Endodermal cell (in vitro differentiated cells): ENCODE measurements at regions not wholly inside any gene's neighbourhood (a gene's known extent, or its start where the extent isn't known, plus 50 kb on each side); places are given as distances from the start of the nearest gene placed in this dataset.

Experiments used
- DNase-seq: peaks from one replicate; pipeline ENCODE4 v3.0.0-alpha.2; 2017
- H3K27ac ChIP-seq: 2 replicates; pipeline ENCODE4 v1.5.1; 2013; ENCODE audit warnings: mild to moderate bottlenecking, low read depth, low read length, moderate library complexity
- H3K27me3 ChIP-seq: 2 replicates; pipeline ENCODE4 v1.6.1; 2013; ENCODE audit warnings: mild to moderate bottlenecking, low read length, moderate library complexity; ENCODE audit not compliant: insufficient read depth, control insufficient read depth, poor library complexity, severe bottlenecking
- H3K36me3 ChIP-seq: 2 replicates; pipeline ENCODE4 v1.7.0; 2013; ENCODE audit warnings: mild to moderate bottlenecking, low read length, moderate library complexity; ENCODE audit not compliant: control insufficient read depth, insufficient read depth
- H3K4me1 ChIP-seq: one replicate; pipeline ENCODE4 v1.7.0; 2013; ENCODE audit warnings: low read length; ENCODE audit not compliant: control insufficient read depth, insufficient read depth
- H3K4me3 ChIP-seq: 2 replicates; pipeline ENCODE4 v1.5.1; 2013; ENCODE audit warnings: mild to moderate bottlenecking, low read length, moderate library complexity
- H3K9ac ChIP-seq: 2 replicates; pipeline ENCODE4 v1.6.1; 2013; ENCODE audit warnings: mild to moderate bottlenecking, low read length, moderate library complexity; ENCODE audit not compliant: poor library complexity, severe bottlenecking; ENCODE audit errors: extremely low read depth
- H3K9me3 ChIP-seq: 2 replicates; pipeline ENCODE4 v1.6.1; 2013; ENCODE audit warnings: mild to moderate bottlenecking, low read length, moderate library complexity; ENCODE audit not compliant: control insufficient read depth
- H3K27ac Mint-ChIP-seq: 2 replicates; pipeline ENCODE4 v1.8.0; 2020; ENCODE audit warnings: mixed read lengths
- H3K27me3 Mint-ChIP-seq: 2 replicates; pipeline ENCODE4 v1.8.0; 2021; ENCODE audit warnings: mild to moderate bottlenecking, mixed read lengths; ENCODE audit not compliant: insufficient read depth
- H3K36me3 Mint-ChIP-seq: 2 replicates; pipeline ENCODE4 v1.8.0; 2020; ENCODE audit warnings: low read depth, mixed read lengths
- H3K4me1 Mint-ChIP-seq: 2 replicates; pipeline ENCODE4 v1.8.0; 2020; ENCODE audit warnings: mixed read lengths
- H3K4me3 Mint-ChIP-seq: 2 replicates; pipeline ENCODE4 v1.8.0; 2020; ENCODE audit warnings: mild to moderate bottlenecking, moderate library complexity, mixed read lengths
- H3K9me3 Mint-ChIP-seq: 2 replicates; pipeline ENCODE4 v1.8.0; 2020; ENCODE audit warnings: mild to moderate bottlenecking, mixed read lengths
- WGBS, 2 experiments: methylation state at CpG; one replicate each; pipeline versions ENCODE4 v1.1.5 to v1.1.7; 2013; ENCODE audit warnings: missing lambda C conversion rate in 2 of 2, mixed read lengths in 1 of 2; ENCODE audit not compliant: insufficient coverage in 1 of 2, insufficient read length in 1 of 2; 5-methylcytosine and 5-hydroxymethylcytosine counted together
- TF ChIP-seq, protein P1 (sequence below): fragments of 200-600 bp; sonication (generic); conservative IDR thresholded peaks from 2 replicates; pipeline ENCODE4 v1.5.0; 2021; ENCODE audit warnings: antibody characterized with exemption, mild to moderate bottlenecking

DNA sequence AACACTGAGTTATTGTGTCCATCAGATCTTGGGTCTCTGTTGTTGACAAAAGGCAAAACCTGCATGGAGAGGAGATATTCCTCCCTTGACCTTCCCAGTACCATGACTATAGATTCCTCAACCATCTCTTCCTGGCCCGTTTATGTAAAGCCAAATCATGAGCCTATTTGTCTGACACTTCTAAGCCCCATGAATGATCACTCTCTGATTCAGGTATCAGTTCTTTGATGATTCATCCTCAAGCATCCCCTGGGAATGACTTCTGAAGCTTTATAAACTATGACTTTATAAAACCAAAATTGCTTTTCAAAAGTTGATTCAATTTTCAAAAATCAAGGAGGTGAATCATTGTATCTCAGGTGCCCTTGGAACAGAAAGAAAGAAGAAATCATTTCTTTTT is 78.7 kb upstream of the LOC128125822 start:
- Histone ChIP-seq H3K27ac (no peak overlapping the region), H3K36me3 (no peaks in the 10 kb centered on the region), H3K4me1 (no peaks in the 10 kb centered on the region), H3K27me3 (no peaks in the 10 kb centered on the region), H3K9me3 (no peaks in the 10 kb centered on the region), H3K9ac (no peak overlapping the region), H3K4me3 (no peak overlapping the region)
- DNase-seq, result no peak
- H3K27ac Mint-ChIP-seq, result no peak overlapping the region
- no peak overlapping the region for H3K4me3 Mint-ChIP-seq
- peaks cover 4% of the 10 kb centered on the region for H3K4me1 Mint-ChIP-seq
- no peaks in the 10 kb centered on the region for H3K36me3 Mint-ChIP-seq
- WGBS, 2 experiments, result 82 to 93% methylated on average over 1 of the region's 1 CpG
- peaks cover 2% of the 10 kb centered on the region for H3K27me3 Mint-ChIP-seq
- no peaks in the 10 kb centered on the region for H3K9me3 Mint-ChIP-seq
- TF ChIP-seq, protein P1, sequence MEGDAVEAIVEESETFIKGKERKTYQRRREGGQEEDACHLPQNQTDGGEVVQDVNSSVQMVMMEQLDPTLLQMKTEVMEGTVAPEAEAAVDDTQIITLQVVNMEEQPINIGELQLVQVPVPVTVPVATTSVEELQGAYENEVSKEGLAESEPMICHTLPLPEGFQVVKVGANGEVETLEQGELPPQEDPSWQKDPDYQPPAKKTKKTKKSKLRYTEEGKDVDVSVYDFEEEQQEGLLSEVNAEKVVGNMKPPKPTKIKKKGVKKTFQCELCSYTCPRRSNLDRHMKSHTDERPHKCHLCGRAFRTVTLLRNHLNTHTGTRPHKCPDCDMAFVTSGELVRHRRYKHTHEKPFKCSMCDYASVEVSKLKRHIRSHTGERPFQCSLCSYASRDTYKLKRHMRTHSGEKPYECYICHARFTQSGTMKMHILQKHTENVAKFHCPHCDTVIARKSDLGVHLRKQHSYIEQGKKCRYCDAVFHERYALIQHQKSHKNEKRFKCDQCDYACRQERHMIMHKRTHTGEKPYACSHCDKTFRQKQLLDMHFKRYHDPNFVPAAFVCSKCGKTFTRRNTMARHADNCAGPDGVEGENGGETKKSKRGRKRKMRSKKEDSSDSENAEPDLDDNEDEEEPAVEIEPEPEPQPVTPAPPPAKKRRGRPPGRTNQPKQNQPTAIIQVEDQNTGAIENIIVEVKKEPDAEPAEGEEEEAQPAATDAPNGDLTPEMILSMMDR, result no peak

DNA sequence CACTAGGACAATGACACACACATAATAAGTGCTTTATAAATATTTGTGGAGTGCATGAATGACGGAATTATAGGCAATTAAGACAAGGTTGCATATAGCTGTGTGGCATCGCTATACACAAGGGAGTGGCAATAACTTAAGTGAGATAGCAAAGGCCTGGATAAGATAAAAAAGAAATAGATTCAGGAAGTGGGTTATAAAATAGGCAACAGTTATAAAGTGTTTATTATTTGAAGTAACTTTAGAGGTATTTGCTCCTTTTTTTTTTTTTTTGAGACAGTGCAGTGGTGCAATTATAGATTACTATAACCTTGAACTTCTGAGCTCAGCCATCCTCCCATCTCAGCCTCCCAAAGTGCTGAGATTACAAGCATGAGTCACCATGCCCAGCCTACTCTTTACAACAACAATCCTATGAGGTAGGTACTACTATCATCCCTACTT is 75.9 kb upstream of the LOC128125822 start:
- no peaks in the 10 kb centered on the region for H3K36me3 Mint-ChIP-seq
- no peak overlapping the region for H3K27ac ChIP-seq
- no peak overlapping the region for H3K4me3 Mint-ChIP-seq
- no peak overlapping the region for H3K27ac Mint-ChIP-seq
- H3K27me3 Mint-ChIP-seq, result peaks cover 3% of the 10 kb centered on the region
- no peak overlapping the region for H3K9ac ChIP-seq
- no peaks in the 10 kb centered on the region for H3K36me3 ChIP-seq
- no peak overlapping the region for H3K4me3 ChIP-seq
- H3K9me3 ChIP-seq, result no peaks in the 10 kb centered on the region
- no peaks in the 10 kb centered on the region for H3K9me3 Mint-ChIP-seq
- 86 to 95% methylated on average over 2 of the region's 2 CpGs for WGBS, 2 experiments
- DNase-seq, result no peak
- TF ChIP-seq, protein P1, result no peak
- H3K4me1 ChIP-seq, result no peaks in the 10 kb centered on the region
- peaks cover 4% of the 10 kb centered on the region for H3K4me1 Mint-ChIP-seq
- peaks cover 5% of the 10 kb centered on the region for H3K27me3 ChIP-seq

DNA sequence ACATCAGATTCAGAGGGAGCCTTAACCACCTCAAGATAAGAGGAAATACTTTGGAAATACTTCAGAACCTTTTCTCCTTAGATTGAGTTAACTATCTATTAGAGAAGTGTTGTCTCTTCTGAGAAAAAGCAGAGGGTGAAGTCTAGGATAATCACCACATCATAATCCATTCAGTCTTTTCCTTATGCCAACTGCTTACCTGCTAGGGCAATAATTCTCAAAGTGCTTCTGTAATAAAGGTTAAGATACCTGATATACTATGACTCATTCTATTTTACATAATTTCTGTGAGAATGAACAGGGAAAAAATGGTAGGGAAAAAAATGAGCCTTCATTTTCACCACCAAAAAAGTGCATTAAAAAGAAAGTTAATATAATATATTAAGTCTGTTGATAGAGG is 70.1 kb upstream of the LOC128125822 start:
- no peaks in the 10 kb centered on the region for H3K4me1 ChIP-seq
- H3K9me3 ChIP-seq, result no peaks in the 10 kb centered on the region
- Mint-ChIP-seq H3K4me1 (peaks cover 4% of the 10 kb centered on the region), H3K9me3 (no peaks in the 10 kb centered on the region), H3K27me3 (peaks cover 12% of the 10 kb centered on the region), H3K36me3 (no peaks in the 10 kb centered on the region), H3K27ac (no peak overlapping the region), H3K4me3 (no peak overlapping the region)
- peaks cover 24% of the 10 kb centered on the region for H3K27me3 ChIP-seq
- no peak overlapping the region for H3K4me3 ChIP-seq
- H3K36me3 ChIP-seq, result no peaks in the 10 kb centered on the region
- H3K9ac ChIP-seq, result no peak overlapping the region
- no peak for DNase-seq
- TF ChIP-seq, protein P1, result no peak
- H3K27ac ChIP-seq, result no peak overlapping the region
